ENCODE measurements at regions not wholly inside any gene's neighbourhood (a gene's known extent, or its start where the extent isn't known, plus 50 kb on each side); places are given as distances from the start of the nearest gene placed in this dataset.
"Not testable (repeated sequence)": the region's sequence is repeated elsewhere in the genome, so short reads cannot be mapped to it uniquely, and the experiment has no call there.

GRCh38 chr14:43135877-43136411 is 1371.1 kb downstream of the FSCB start (continued):
- TF ChIP-seq EZH2 (IDR thresholded peaks at IDR 0.05; ENCODE audit: low read depth, unreplicated experiment) (no peak), EZH2phosphoT487 (IDR thresholded peaks at IDR 0.05; ENCODE audit: unreplicated experiment) (no peak), JUNB (IDR thresholded peaks at IDR 0.05; ENCODE audit: unreplicated experiment) (no peak), ZNF331 (CRISPR knock-in tag; IDR thresholded peaks at IDR 0.05; ENCODE audit: low read depth) (no peak)

DNA sequence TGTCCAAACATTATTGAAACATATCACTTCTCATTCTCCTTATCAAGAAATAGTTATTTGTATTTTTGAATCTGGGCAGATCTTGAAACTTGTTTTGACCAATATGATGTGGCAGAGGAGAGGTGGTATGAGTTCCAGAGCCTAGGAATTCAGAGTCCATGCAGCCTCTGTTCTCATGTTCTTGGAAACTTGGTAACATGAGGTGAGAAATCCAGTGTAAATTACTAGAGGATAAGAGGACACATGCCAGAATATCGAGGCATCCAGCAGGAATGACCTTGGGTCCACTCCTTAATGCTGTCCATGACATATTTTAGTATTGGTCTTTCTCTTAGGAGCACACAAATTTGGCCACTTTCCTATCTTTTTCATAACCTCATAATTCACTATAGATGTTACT is 1374.6 kb downstream of the FSCB start:
- H3K9me3 Mint-ChIP-seq, result peaks cover 40% of the 10 kb centered on the region
- no peak for TF ChIP-seq ZNF114 (CRISPR knock-in tag; IDR thresholded peaks at IDR 0.05)
- no peak for TF ChIP-seq JUNB (IDR thresholded peaks at IDR 0.05; ENCODE audit: unreplicated experiment)
- no peak for TF ChIP-seq EZH2phosphoT487 (IDR thresholded peaks at IDR 0.05; ENCODE audit: unreplicated experiment)
- Histone ChIP-seq H3K4me3 (no peak overlapping the region), H3K79me2 (replicated peaks; ENCODE audit: insufficient read depth) (no peaks in the 10 kb centered on the region), H3K36me3 (ENCODE audit: insufficient read depth) (no peaks in the 10 kb centered on the region), H3K27me3 (ENCODE audit: insufficient read depth) (no peaks in the 10 kb centered on the region), H4K20me1 (replicated peaks; ENCODE audit: insufficient read depth) (no peaks in the 10 kb centered on the region), H3K27ac (ENCODE audit: low read depth) (no peak overlapping the region), H3F3A (replicated peaks; ENCODE audit: low read depth) (no peaks in the 10 kb centered on the region), H3K9me2 (ENCODE audit: insufficient read depth) (peaks cover 3% of the 10 kb centered on the region; the same call in 1 of the 2 replicates), H3K4me1 (ENCODE audit: insufficient read depth) (no peaks in the 10 kb centered on the region), H3K4me2 (no peak overlapping the region), H2AFZ (no peak overlapping the region)
- H3K36me3 Mint-ChIP-seq (ENCODE audit: low read depth), result peaks cover 18% of the 10 kb centered on the region
- no peaks in the 10 kb centered on the region for H3K4me1 Mint-ChIP-seq
- H3K27me3 Mint-ChIP-seq (ENCODE audit: insufficient read depth, low read depth, poor library complexity), result no peaks in the 10 kb centered on the region
- DNase-seq (ENCODE audit: low spot score), result no peak
- no peak overlapping the region for H3K27ac Mint-ChIP-seq
- H3K4me3 Mint-ChIP-seq, result no peak overlapping the region
- ATAC-seq, result no peak

DNA sequence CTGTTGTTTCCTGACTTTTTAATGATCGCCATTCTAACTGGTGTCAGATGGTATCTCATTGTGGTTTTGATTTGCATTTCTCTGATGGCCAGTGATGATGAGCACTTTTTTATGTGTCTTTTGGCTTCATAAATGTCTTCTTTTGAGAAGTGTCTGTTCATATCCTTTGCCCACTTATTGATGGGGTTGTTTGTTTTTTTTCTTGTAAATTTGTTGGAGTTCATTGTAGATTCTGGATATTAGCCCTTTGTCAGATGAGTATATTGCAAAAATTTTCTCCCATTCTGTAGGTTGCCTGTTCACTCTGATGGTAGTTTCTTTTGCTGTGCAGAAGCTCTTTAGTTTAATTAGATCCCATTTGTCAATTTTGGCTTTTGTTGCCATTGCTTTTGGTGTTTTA is 1378.7 kb downstream of the FSCB start:
- not testable (repeated sequence) for H3K4me1 ChIP-seq (ENCODE audit: insufficient read depth); H3K27me3 Mint-ChIP-seq (ENCODE audit: insufficient read depth, low read depth, poor library complexity); H3K36me3 Mint-ChIP-seq (ENCODE audit: low read depth); H3K27ac Mint-ChIP-seq; H3K27me3 ChIP-seq (ENCODE audit: insufficient read depth); ATAC-seq; H2AFZ ChIP-seq; H3K9me2 ChIP-seq (ENCODE audit: insufficient read depth); H3K4me1 Mint-ChIP-seq; H3F3A ChIP-seq (replicated peaks; ENCODE audit: low read depth); H3K36me3 ChIP-seq (ENCODE audit: insufficient read depth); H3K4me2 ChIP-seq; H3K4me3 Mint-ChIP-seq; H3K79me2 ChIP-seq (replicated peaks; ENCODE audit: insufficient read depth); H3K27ac ChIP-seq (ENCODE audit: low read depth); H3K4me3 ChIP-seq; H4K20me1 ChIP-seq (replicated peaks; ENCODE audit: insufficient read depth); DNase-seq (ENCODE audit: low spot score)
- peaks cover 14% of the 10 kb centered on the region for H3K9me3 Mint-ChIP-seq

- not testable (repeated sequence) for H3K36me3 Mint-ChIP-seq (ENCODE audit: low read depth); H3F3A ChIP-seq (replicated peaks; ENCODE audit: low read depth); H3K4me3 Mint-ChIP-seq
Measured at GRCh38 chr14:43127874-43128273, 1379.2 kb downstream of the FSCB start.

More at GRCh38 chr14:43127874-43128273, 1379.2 kb downstream of the FSCB start:
- H3K27me3 ChIP-seq (ENCODE audit: insufficient read depth); H3K9me2 ChIP-seq (ENCODE audit: insufficient read depth); H3K79me2 ChIP-seq (replicated peaks; ENCODE audit: insufficient read depth); H2AFZ ChIP-seq; H3K4me1 ChIP-seq (ENCODE audit: insufficient read depth); H3K4me3 ChIP-seq; ATAC-seq; H3K4me1 Mint-ChIP-seq; H3K36me3 ChIP-seq (ENCODE audit: insufficient read depth); H3K27ac Mint-ChIP-seq; H3K27ac ChIP-seq (ENCODE audit: low read depth); H4K20me1 ChIP-seq (replicated peaks; ENCODE audit: insufficient read depth); H3K27me3 Mint-ChIP-seq (ENCODE audit: insufficient read depth, low read depth, poor library complexity); H3K4me2 ChIP-seq; DNase-seq (ENCODE audit: low spot score): not testable (repeated sequence)
- peaks cover 13% of the 10 kb centered on the region; the same call in 2 of the 3 replicates for H3K9me3 Mint-ChIP-seq

All from GM23338 (cell line).